Karpas-422 (cell line): ENCODE measurements at regions not wholly inside any gene's neighbourhood (a gene's known extent, or its start where the extent isn't known, plus 50 kb on each side); places are given as distances from the start of the nearest gene placed in this dataset.

Source experiments
- DNase-seq: peaks from one replicate; pipeline ENCODE4 v3.0.0-alpha.2; 2015
- H2AFZ ChIP-seq: fragments of 200-600 bp; sonication (generic); 2 replicates; pipeline ENCODE4 v1.6.1; 2014; ENCODE audit warnings: antibody characterized with exemption, low read length, mixed read lengths
- H3K27ac ChIP-seq: fragments of 200-600 bp; sonication (generic); 2 replicates; pipeline ENCODE4 v1.5.1; 2014; ENCODE audit warnings: mild to moderate bottlenecking, low read length, moderate library complexity
- H3K27me3 ChIP-seq: fragments of 200-600 bp; sonication (generic); 2 replicates; pipeline ENCODE4 v1.6.1; 2014; ENCODE audit warnings: low read length, mixed read lengths
- H3K36me3 ChIP-seq: fragments of 200-600 bp; sonication (generic); 2 replicates; pipeline ENCODE4 v1.6.1; 2014; ENCODE audit warnings: low read length, mixed read lengths; ENCODE audit not compliant: insufficient read depth
- H3K4me1 ChIP-seq: fragments of 200-600 bp; sonication (generic); 2 replicates; pipeline ENCODE4 v1.6.1; 2014; ENCODE audit warnings: mild to moderate bottlenecking, low read length, mixed read lengths
- H3K4me2 ChIP-seq: fragments of 200-600 bp; sonication (generic); 2 replicates; pipeline ENCODE4 v1.6.1; 2014; ENCODE audit warnings: low read length, low read depth, mild to moderate bottlenecking; ENCODE audit not compliant: poor library complexity, severe bottlenecking
- H3K4me3 ChIP-seq: fragments of 200-600 bp; sonication (generic); 2 replicates; pipeline ENCODE4 v1.5.1; 2014; ENCODE audit warnings: mild to moderate bottlenecking, antibody characterized with exemption, low read length, mixed read lengths
- H3K79me2 ChIP-seq: fragments of 200-600 bp; sonication (generic); 2 replicates; pipeline ENCODE4 v1.6.1; 2014; ENCODE audit warnings: mild to moderate bottlenecking, low read length, mixed read lengths
- H3K9ac ChIP-seq: fragments of 200-600 bp; sonication (generic); 2 replicates; pipeline ENCODE4 v1.6.0; 2014; ENCODE audit warnings: low read length
- H3K9me2 ChIP-seq: fragments of 200-600 bp; sonication (generic), shearing (Covaris generic); replicated peaks from 2 replicates; pipeline ENCODE4 v1.6.0; 2014; ENCODE audit warnings: mild to moderate bottlenecking, low read length, moderate library complexity; ENCODE audit not compliant: insufficient read depth
- H3K9me3 ChIP-seq: fragments of 300-700, 200-600 bp; sonication (generic); 2 replicates; pipeline ENCODE4 v1.6.1; 2014; ENCODE audit warnings: low read length, mixed read lengths
- H4K20me1 ChIP-seq: fragments of 200-600 bp; sonication (generic); 2 replicates; pipeline ENCODE4 v1.6.1; 2014; ENCODE audit warnings: mild to moderate bottlenecking, antibody characterized with exemption, low read length, low read depth; ENCODE audit not compliant: insufficient read depth

- peaks cover 50% of the 10 kb centered on the region for H3K4me1 ChIP-seq
- no peak overlapping the region for H3K9ac ChIP-seq
- H3K27ac ChIP-seq, result no peak overlapping the region
- H3K79me2 ChIP-seq, result no peaks in the 10 kb centered on the region
- DNase-seq, result peak; percentile 67
- H3K4me3 ChIP-seq, result no peak overlapping the region
- no peak overlapping the region for H2AFZ ChIP-seq
- H4K20me1 ChIP-seq, result no peaks in the 10 kb centered on the region
- no peaks in the 10 kb centered on the region for H3K9me2 ChIP-seq
- H3K27me3 ChIP-seq, result no peaks in the 10 kb centered on the region
- no peaks in the 10 kb centered on the region for H3K9me3 ChIP-seq
- H3K4me2 ChIP-seq, result no peak overlapping the region
- H3K36me3 ChIP-seq, result no peaks in the 10 kb centered on the region
Observed at GRCh38 chr9:23554686-23555085, 271.4 kb downstream of the ELAVL2 start.

- DNase-seq, result no peak
- no peaks in the 10 kb centered on the region for H4K20me1 ChIP-seq
- no peaks in the 10 kb centered on the region for H3K9me2 ChIP-seq
- 0 out of 2 replicates have a peak overlapping the region, but pooled peaks have one; percentile 11 for H2AFZ ChIP-seq
- no peak overlapping the region for H3K4me3 ChIP-seq
- H3K9me3 ChIP-seq, result no peaks in the 10 kb centered on the region
- no peak overlapping the region for H3K27ac ChIP-seq
- H3K9ac ChIP-seq, result no peak overlapping the region
- H3K27me3 ChIP-seq, result no peaks in the 10 kb centered on the region
- no peak overlapping the region for H3K4me2 ChIP-seq
- peaks cover 44% of the 10 kb centered on the region for H3K4me1 ChIP-seq
- no peaks in the 10 kb centered on the region for H3K79me2 ChIP-seq
- H3K36me3 ChIP-seq, result no peaks in the 10 kb centered on the region
Observed at GRCh38 chr9:23555851-23556250, 270.2 kb downstream of the ELAVL2 start.

GRCh38 chr9:23556459-23556858 lies 269.6 kb downstream of the ELAVL2 start:
- no peaks in the 10 kb centered on the region for H3K79me2 ChIP-seq
- H3K9me3 ChIP-seq, result no peaks in the 10 kb centered on the region
- no peaks in the 10 kb centered on the region for H4K20me1 ChIP-seq
- H3K4me1 ChIP-seq, result peaks cover 38% of the 10 kb centered on the region
- no peaks in the 10 kb centered on the region for H3K36me3 ChIP-seq
- H3K27ac ChIP-seq, result no peak overlapping the region
- H2AFZ ChIP-seq, result no peak overlapping the region
- H3K9ac ChIP-seq, result no peak overlapping the region
- H3K4me3 ChIP-seq, result no peak overlapping the region
- no peak for DNase-seq
- no peaks in the 10 kb centered on the region for H3K9me2 ChIP-seq
- no peaks in the 10 kb centered on the region for H3K27me3 ChIP-seq
- H3K4me2 ChIP-seq, result no peak overlapping the region

- Histone ChIP-seq H3K4me1 (peaks cover 26% of the 10 kb centered on the region), H4K20me1 (no peaks in the 10 kb centered on the region), H3K36me3 (no peaks in the 10 kb centered on the region; the same call in 1 of the 2 replicates), H3K9me2 (no peaks in the 10 kb centered on the region), H3K27ac (no peak overlapping the region), H3K4me3 (no peak overlapping the region), H3K79me2 (no peaks in the 10 kb centered on the region), H3K9ac (no peak overlapping the region), H3K4me2 (no peak overlapping the region), H2AFZ (no peak overlapping the region), H3K9me3 (no peaks in the 10 kb centered on the region), H3K27me3 (no peaks in the 10 kb centered on the region)
- DNase-seq, result no peak
Observed at GRCh38 chr9:23557689-23558088, 268.4 kb downstream of the ELAVL2 start.

- Histone ChIP-seq H3K27ac (no peak overlapping the region), H3K9me2 (no peaks in the 10 kb centered on the region), H3K4me1 (peaks cover 15% of the 10 kb centered on the region), H2AFZ (no peak overlapping the region), H3K9ac (no peak overlapping the region), H3K4me2 (no peak overlapping the region), H3K4me3 (no peak overlapping the region), H3K9me3 (no peaks in the 10 kb centered on the region), H3K27me3 (no peaks in the 10 kb centered on the region), H3K79me2 (no peaks in the 10 kb centered on the region), H4K20me1 (no peaks in the 10 kb centered on the region), H3K36me3 (no peaks in the 10 kb centered on the region; the same call in 1 of the 2 replicates)
- DNase-seq, result no peak
Observed at GRCh38 chr9:23559522-23559921, 266.5 kb downstream of the ELAVL2 start.

GRCh38 chr9:23563517-23563916 lies 262.5 kb downstream of the ELAVL2 start:
- Histone ChIP-seq H3K4me2 (no peak overlapping the region), H2AFZ (no peak overlapping the region; the same call in 1 of the 2 replicates), H3K79me2 (no peaks in the 10 kb centered on the region), H3K9me2 (no peaks in the 10 kb centered on the region), H3K9ac (no peak overlapping the region), H3K4me3 (no peak overlapping the region), H3K27ac (no peak overlapping the region), H4K20me1 (no peaks in the 10 kb centered on the region), H3K36me3 (no peaks in the 10 kb centered on the region; the same call in 1 of the 2 replicates), H3K4me1 (no peaks in the 10 kb centered on the region), H3K27me3 (no peaks in the 10 kb centered on the region), H3K9me3 (no peaks in the 10 kb centered on the region)
- no peak for DNase-seq

- Histone ChIP-seq H2AFZ (no peak overlapping the region), H3K4me2 (no peak overlapping the region), H3K27ac (no peak overlapping the region), H3K9me3 (no peaks in the 10 kb centered on the region), H3K9ac (no peak overlapping the region), H3K4me1 (no peaks in the 10 kb centered on the region), H3K27me3 (no peaks in the 10 kb centered on the region), H3K36me3 (no peaks in the 10 kb centered on the region), H3K79me2 (no peaks in the 10 kb centered on the region), H3K4me3 (no peak overlapping the region), H3K9me2 (no peaks in the 10 kb centered on the region), H4K20me1 (no peaks in the 10 kb centered on the region)
- no peak for DNase-seq
Observed at GRCh38 chr9:23567516-23568165, 258.4 kb downstream of the ELAVL2 start.

GRCh38 chr9:23571414-23572104 lies 254.5 kb downstream of the ELAVL2 start:
- H4K20me1 ChIP-seq, result no peaks in the 10 kb centered on the region
- H3K36me3 ChIP-seq, result no peaks in the 10 kb centered on the region
- no peak overlapping the region for H2AFZ ChIP-seq
- H3K9ac ChIP-seq, result no peak overlapping the region
- peaks cover 10% of the 10 kb centered on the region for H3K4me1 ChIP-seq
- no peak overlapping the region for H3K4me2 ChIP-seq
- H3K4me3 ChIP-seq, result no peak overlapping the region
- DNase-seq, result no peak
- no peaks in the 10 kb centered on the region for H3K9me3 ChIP-seq
- H3K79me2 ChIP-seq, result no peaks in the 10 kb centered on the region
- no peak overlapping the region for H3K27ac ChIP-seq
- H3K9me2 ChIP-seq, result no peaks in the 10 kb centered on the region
- H3K27me3 ChIP-seq, result no peaks in the 10 kb centered on the region
